HG03060 (cell line): ENCODE measurements at regions not wholly inside any gene's neighbourhood (a gene's known extent, or its start where the extent isn't known, plus 50 kb on each side); places are given as distances from the start of the nearest gene placed in this dataset.
A peak's percentile ranks its signal among the peaks of the same experiment; 100 is the strongest.

Experiments used
- ATAC-seq: cut with Tn5 transposase; IDR thresholded peaks from one replicate; pipeline ENCODE4 v1.9.1; 2021; ENCODE audit warnings: low read depth, moderate number of reproducible peaks; ENCODE audit not compliant: unreplicated experiment

DNA sequence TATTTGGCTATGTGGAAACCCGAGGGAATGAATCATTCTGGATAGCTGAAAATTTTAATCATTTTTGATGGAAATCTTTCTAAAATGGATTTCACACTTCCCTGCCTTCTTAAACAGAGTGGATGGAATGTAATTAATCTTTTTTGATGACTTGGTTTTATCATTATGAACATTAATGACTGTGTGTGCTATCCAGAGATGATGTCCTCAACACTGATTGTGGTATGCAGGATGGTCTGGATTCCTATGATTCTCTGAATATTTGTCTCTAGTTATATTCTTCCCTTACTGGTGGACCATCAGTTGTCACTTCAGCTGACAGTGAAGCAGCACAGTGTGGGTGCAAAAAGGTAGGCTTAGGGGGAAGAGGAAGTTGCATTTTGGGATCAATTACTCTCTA, 513.5 kb downstream of the LMO4 start:
- ATAC-seq: no peak

GRCh38 chr1:87844251-87844650, 515.6 kb downstream of the LMO4 start:
- no peak for ATAC-seq

- no peak for ATAC-seq
Measured at GRCh38 chr1:87851490-87851889, 522.8 kb downstream of the LMO4 start.

GRCh38 chr1:87852410-87853161, 523.9 kb downstream of the LMO4 start:
- no peak for ATAC-seq

GRCh38 chr1:87853576-87854351, 525.1 kb downstream of the LMO4 start:
- no peak for ATAC-seq

- ATAC-seq: no peak
Measured at GRCh38 chr1:87863317-87863716, 534.6 kb downstream of the LMO4 start.

- ATAC-seq: peak; percentile 49
Measured at GRCh38 chr1:87864676-87865075, 536.0 kb downstream of the LMO4 start.

DNA sequence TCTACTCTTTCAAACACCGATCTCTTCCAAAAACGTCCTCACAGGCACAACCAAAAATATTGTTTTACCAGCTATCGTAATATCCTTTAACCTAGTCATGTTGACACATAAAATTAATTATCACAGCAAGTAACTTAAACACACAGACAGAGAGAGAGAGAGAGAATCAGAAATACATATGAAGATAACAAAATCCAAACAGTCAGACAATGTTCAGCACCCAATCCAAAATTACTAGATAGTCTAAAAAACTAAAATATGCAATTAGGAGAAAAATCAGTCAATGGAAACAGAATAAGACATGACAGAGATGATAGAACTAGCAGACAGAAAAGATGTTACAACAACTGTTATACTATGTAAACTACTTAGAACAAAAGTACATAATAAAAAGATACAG, 537.7 kb downstream of the LMO4 start:
- ATAC-seq: no peak

DNA sequence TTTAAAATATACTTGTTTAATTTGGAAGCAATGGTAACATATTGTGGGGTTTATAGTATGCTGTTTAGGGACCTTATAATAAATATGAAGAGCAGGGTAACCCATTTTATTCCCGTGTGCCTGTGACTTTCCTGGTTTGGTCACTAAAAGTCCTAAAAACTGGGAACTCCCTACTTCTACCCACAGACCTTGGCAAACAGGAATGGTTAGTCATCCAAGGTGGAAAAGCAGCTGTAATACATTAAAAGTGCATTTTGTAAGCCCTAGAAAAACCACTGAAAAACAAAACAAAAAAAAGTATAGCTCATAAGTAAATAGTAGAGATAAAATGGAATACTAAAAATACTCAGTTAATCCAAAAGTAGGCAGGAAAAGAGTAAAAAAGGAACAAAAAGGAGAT, 538.9 kb downstream of the LMO4 start:
- no peak for ATAC-seq

- ATAC-seq: no peak
Measured at GRCh38 chr1:87869567-87869966, 540.9 kb downstream of the LMO4 start.

DNA sequence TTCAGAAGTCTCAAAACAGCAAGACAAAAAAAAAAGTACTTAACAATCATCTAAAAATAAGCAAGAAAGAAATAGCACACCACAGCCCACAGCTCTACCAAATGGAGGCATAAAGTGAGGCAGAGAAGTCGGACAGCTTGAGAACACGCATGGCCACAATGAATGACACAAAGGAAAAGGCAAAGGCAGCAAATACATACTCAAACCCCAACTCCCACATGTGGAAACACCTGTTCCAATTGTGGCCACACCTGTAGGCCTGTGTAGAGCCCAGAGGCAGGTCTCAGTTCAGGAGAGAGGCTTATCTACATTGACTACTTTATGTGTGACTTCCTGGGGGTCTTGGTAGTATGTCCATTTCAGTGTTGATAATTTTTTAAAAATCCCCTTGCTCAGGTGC, 543.5 kb downstream of the LMO4 start:
- ATAC-seq: peak; percentile 74

DNA sequence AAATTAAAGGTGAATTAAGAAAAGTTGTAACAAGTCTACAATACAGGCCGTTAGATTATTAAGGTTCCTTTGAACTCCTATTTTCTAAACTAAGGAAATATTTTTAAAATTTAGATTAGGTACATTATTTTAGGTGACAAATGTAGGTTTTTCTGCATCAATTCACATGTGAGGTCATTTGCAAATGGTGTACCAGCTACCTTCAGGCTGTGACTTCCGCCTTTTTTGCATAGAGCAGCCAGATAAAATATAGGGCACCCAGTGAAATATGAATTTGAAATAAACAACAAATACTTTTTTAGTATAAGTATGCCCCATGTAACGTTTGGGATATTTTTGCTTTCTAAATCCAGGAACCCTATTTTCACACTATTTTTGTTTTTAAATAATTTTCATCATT, 544.0 kb downstream of the LMO4 start:
- no peak for ATAC-seq

- no peak for ATAC-seq
Measured at GRCh38 chr1:87878873-87879272, 550.2 kb downstream of the LMO4 start.

- no peak for ATAC-seq
Measured at GRCh38 chr1:87880098-87880760, 551.5 kb downstream of the LMO4 start.

GRCh38 chr1:87880764-87881163, 552.1 kb downstream of the LMO4 start:
- no peak for ATAC-seq

DNA sequence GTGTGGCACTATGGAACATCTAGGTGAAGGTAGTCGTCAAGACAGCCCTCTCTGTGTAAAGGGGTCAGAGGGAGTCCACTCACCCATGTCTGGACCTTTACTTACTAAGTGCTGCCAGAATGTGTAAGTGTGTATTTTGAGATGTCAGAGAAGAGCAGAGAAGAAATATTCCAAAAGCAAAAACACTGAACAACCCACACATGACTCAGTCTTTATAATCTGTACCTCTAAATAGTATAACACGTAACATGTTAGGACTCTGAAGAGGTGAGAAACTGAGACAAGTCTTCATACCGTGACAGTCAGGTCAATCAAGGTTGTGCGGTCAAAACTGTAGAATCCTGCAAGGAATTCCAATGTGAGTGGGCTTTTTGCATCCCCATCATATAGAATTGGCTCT, 555.2 kb downstream of the LMO4 start:
- no peak for ATAC-seq

GRCh38 chr1:87884581-87884980, 555.9 kb downstream of the LMO4 start:
- no peak for ATAC-seq

GRCh38 chr1:87885278-87886025, 556.8 kb downstream of the LMO4 start:
- ATAC-seq: no peak

GRCh38 chr1:87887100-87887499, 558.4 kb downstream of the LMO4 start:
- no peak for ATAC-seq

- ATAC-seq: no peak
Measured at GRCh38 chr1:87888446-87888845, 559.8 kb downstream of the LMO4 start.

- no peak for ATAC-seq
Measured at GRCh38 chr1:87894062-87894461, 565.4 kb downstream of the LMO4 start.
